HK-2 (cell line): ENCODE measurements at regions not wholly inside any gene's neighbourhood (a gene's known extent, or its start where the extent isn't known, plus 50 kb on each side); places are given as distances from the start of the nearest gene placed in this dataset.

Experiments
- DNase-seq: peaks from one replicate; pipeline ENCODE4 v3.0.0-alpha.2; 2018; ENCODE audit not compliant: unreplicated experiment

DNA sequence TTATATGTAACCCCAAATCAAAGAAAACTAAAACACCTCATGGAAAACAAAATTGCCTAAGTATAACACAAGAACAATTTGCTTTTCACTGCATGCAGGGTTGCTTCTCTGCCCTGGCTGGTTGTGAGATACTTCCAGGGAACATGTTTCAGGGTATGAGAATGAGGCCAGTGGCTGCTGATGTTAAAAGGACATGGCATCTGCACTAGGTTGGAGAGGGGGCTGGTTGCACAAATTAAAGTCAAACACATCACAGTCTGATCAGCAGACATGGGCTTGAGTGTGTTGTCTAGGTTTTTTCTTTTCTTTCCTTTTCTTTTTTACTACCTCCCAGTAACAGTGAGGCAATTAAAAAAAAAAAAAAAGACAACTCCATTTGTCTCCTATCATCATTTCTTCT, 374.9 kb downstream of the MCTP2 start:
- DNase-seq = no peak

DNA sequence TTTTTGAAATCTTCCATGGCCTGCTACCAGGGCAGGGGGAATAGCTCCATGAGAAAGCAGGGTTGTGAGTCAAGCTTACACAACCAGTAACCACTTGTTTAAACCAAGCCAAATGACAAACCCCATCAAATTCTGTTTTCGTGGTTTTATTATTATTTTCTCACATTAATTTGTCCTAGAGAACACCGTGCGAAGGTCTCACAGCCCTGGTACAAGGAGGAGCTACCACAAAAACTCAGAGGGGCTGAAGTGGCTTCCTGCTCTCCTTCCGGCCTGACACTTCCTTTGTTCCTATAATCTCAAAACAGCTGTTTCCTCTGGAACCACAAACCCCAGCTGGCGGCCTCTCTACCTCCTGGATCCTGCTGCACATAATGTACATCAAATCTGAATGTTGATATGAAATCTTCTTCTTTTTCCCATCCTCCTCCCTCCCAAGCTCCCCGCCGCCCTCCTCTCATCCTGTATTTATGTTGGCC, 375.9 kb downstream of the MCTP2 start:
- no peak for DNase-seq

DNA sequence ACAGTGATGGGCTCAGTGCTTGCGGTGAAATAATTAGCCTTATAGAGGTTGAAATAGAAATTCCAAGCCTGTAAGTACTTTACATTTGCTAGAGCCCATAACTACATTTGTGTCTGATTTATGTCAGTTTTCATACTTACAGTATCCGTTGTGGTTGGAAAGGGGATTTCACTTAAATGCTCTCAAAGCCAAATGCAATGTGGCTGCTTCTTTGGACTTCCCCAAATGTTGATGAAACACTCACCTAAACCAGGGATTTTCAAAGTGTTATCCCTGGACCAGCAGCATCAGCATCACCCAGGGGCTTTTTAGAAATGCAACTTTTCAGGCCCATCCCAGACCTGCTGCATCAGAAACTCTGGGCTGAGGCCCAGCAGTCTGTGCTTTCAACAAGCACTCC, 378.7 kb downstream of the MCTP2 start:
- DNase-seq = no peak

DNA sequence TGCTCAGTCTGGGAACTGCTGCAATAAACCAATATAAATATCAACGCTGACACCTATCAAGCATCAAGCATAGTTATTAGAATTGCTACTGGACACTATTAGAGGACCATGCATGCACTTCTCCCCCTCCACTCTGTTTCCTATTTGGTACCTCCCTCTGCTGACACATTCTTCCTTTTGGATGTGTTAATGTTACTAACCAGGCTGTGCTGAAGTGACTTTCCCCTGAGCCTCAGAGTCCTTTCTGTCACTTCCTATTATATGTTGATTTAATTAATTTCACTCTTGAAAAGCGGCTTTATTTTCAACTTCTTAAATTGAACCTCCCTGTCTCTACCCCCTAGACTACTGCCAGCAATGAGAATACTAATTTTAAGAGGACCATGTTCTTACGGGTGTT, 379.1 kb downstream of the MCTP2 start:
- DNase-seq = no peak

DNA sequence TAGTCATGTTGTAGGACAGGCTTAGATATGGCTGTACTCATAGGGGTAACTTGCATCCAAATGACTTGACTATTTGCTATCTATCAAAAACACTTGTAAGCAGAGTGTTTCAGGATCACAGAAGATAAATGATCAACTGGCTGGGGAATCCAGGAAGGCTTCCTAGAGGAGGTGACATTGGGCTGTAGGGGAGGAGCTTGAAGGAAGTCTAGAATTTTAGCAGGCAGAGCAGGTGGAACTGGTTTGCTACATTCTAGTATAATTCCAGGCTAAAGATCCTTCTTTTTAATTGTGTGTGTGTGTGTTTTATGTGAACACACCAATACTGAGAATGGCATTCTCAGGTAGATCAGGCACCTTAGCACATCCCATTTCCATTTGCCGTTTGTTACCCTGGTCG, 380.3 kb downstream of the MCTP2 start:
- DNase-seq = no peak

DNA sequence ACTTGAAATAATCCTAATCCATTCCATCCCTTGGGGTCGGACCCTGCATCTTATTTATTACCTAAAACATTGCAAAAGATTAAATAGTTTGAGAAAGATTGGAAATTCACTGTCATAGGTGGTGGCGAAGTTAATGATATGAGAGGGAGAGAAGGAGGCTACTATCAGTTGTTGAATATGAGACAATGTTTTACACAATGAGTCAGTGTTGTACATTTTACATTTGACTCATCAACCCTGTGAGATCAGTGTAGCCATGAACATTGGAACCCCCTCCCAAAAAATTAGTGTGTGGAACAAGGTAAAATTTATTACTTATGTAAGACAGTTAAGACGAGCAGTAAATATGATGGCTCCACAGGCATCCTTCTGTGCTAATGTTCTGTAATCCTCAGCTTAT, 384.3 kb downstream of the MCTP2 start:
- no peak for DNase-seq

DNA sequence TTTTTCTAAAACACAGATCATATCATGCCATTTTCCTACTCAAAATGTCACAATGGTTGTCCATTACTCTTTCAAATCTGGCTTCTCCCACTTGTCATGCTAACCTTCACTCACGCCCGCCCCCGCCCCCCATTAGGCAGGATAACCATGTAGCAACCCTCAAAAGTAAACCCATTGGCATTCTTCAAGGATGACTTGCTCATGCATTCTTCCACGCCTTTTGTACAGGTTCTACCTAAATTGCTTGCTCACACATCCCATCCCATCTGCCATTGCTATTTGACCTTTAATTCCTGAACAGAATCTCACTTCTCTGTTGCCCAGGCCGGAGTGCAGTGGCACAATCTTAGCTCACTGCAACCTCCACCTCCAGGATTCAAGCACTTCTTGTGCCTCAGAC, 389.3 kb downstream of the MCTP2 start:
- DNase-seq = no peak

DNA sequence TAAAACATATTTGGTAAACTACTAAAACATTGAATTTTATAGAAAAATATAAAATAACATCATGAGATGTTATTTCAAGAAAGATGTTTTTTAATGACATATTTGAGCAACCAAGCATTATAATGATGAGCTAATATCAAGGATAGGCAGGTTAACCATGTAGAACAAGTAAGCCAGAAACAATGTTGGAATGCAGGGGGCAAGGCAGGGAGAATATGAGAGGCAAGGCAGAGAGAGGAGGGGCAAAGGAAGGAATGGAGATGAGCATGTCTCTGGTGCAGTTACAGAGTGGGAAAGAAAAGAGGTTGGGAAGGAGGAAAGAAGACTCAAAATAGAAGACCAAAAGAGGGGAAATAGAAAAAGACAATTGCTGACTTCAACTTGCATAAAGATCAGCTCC, 390.4 kb downstream of the MCTP2 start:
- DNase-seq = no peak

DNA sequence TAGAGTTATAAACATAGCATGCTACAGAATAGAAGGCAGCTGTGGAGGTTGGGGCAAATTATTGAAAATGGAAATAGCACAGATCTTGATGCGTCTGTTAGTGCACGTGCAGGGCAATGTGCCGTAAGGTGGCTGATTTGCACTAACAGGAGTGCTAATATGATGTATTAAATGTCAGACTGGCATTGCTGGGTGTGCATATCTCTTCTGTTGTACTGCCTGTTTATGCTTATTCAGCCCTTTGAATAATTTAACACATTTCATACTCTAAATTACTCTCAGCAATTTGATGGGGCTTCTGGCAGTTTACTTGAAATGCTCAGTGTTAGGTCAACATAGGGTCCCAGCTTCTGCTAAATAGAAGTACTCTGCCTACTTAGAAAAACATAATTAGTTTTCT, 395.6 kb downstream of the MCTP2 start:
- DNase-seq = no peak

DNA sequence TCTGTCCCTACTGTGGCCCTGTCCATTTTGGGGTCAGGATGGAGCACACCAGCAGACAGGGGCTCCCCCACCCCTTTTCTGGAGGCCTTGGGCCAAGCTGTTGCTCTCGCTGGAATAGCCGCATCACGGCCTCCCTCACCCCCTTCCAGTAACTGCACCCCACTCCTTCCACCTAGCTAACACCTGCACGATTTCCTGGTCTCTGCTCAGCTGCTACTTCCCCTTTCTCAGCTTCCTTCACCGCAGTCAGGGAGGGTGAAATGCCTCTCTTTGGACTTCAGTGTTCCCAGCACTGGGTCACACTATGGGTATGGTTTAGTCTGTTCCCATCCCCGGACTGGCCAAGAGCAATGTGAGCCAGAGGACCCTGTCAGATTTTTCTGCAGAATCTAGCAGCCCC, 400.2 kb downstream of the MCTP2 start:
- DNase-seq = no peak

DNA sequence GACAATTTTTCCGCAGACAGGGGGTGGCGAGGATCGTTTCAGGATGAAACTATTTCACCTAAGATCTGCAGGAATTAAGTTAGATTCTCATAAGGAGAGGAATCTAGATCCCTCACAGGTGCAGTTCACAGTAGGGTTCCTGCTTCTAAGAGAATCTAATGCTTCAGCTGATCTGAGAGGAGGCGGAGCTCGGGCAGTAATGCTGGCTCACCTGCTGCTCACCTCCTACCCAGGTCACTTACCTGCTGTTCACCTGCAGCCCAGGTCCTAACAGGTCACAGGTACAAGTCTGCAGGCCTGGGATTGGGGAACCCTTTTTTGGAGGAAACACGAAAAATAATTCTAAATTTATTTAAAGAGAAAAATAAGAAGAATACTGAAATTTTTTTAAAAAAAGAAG, 406.8 kb downstream of the MCTP2 start:
- DNase-seq = no peak

DNA sequence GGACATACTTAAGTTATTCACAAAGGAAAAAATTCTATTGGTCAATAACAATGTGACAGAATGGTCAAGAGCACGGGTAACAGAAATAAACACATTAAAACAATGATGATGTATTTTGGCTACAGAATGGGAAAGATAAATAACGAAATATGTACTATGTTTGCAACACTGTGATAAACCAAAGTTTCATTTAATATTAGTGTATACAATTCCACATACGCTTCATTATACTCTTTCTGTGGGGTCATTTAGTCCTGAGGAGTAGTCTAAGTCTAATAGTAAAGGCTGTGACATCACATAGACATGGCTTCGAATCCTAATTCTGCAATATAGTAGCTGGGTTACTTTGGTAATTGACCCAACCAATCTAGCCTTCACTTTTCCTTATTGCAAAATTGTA, 408.3 kb downstream of the MCTP2 start:
- DNase-seq = no peak

DNA sequence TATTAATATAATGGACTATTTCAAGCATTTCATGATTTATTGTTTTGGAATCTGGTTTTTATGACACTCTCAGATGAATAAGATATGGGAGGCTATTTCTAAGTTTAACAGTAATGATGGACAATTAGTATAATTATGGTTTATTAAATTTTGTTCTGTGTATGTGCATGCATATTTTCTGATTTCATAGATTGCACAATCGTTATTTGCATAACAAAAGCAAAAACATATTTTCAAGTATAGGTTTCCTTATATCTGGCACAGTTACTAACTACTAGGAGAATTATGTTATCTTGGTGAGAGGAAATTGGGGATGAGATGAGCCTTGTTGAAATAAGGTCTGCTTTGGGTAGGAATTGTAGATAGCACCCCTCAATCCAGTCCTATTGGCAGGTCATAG, 413.1 kb downstream of the MCTP2 start:
- DNase-seq = no peak

DNA sequence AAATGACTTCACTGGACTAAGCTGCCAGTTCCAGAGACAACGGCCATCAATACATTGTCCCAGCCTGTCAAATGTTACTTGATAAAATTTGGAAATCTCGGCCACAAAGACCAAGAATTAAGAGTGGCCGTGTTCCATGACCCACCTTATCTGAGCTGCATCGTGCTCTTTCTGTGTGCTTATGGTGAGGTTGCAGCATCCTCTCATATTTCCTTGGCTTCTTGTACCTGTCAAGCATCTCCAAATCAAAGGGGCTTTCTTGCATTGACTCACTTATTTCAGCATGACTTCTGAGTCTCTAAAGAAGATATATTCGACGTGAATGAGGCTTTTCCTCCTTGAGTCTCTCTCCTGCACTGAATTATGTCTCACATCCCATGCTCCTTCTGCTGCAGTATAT, 421.7 kb downstream of the MCTP2 start:
- DNase-seq = no peak

DNA sequence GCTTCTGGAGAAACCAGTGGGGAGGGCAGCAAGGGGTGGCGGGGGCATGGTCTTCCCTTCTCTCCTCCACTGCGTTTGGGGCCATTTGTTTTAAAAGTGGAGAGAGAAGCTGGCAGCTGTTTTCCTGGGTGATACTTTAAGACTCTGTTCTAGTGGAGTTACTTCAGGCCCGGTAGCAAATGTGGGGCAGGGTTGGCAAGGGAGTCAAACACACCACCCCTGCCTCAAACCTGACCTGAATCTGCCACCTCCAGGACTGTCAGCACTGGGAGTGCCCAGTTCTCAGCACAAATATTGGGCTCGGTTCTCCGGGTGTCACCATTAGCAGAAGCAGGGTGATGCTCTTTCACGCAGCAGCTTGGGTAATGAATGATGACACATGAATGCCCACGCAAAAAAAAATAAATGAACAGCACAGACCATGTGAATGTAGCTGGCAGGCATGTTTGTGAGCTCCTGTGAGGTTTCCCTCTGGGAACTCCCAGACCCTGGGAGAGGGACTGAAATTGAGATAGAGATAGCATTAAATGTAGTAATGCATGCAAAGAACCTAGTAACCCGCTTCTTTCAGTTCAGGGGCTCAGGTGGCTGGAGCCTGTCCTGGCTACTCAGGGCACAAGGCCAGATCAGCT, 424.0 kb downstream of the MCTP2 start:
- no peak for DNase-seq

DNA sequence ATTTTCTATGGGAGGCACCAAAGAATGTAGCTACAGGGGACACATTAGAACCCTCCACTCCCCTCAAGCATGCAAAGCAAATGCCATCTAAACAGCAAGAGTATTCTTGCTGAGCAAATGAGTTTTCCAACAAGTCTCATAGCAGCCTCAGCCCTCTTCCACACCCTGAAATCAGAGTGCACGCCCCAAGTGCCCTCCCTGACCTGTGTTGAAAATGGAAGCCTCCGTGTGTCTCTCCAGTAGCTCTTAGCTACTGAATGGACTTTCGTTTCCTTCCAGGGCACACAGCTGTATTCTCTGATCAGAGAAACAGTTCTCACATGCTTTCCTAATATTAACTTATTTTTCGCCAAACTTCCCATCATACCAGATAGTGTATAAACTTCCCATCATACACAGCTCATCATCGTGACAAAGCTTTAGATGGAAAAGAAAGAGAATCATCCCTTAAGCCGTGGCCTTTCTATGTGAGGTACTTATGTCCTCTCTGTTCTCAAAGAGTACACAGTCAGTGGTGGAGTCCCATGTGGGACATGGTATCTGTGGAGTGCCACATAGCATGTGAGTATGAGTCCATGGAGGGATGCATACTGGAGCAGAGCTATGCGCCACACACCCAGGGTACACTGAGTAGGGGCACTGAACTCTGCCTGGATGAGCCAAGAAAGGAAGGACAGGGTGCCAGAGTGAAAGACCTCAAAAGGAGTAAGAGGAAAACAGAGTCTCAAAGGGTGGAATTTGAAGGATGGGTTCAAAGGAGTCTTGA, 434.5 kb downstream of the MCTP2 start:
- no peak for DNase-seq

DNA sequence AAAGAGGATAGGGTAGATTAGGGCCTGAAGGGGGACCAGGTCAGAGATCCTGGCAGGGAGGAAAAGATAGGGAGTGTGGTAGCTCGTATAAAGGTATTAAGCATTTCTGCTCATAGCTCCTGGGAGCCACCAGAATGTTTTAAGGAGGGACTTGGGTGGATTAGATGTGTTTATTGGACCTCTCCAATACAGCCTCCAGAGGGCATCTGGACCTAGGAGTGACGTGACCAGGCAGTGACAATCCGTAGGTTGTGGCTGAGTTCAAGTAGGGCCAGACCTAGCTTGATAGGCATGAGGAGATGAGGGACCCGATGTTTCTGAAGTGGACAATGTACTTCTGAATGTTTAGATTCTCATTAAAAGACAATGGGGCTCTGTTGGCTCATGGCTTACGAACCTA, 435.2 kb downstream of the MCTP2 start:
- no peak for DNase-seq

DNA sequence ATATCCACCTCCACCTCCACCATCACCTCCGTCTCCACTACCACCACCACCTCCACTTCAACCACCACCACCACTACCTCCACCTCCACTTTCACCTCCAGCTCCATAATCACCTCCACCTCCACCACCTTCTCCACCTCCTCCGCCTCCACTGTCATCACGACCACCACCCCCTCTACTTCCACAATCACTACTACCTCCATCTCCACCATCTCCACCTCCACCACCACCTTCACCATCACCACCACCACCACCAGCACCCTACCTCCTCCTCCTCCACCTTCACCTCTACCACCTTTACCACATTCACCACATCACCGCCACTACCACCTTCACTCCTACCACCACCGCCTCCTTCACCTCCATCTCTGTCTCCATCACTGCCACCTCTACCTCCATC, 435.7 kb downstream of the MCTP2 start:
- no peak for DNase-seq

DNA sequence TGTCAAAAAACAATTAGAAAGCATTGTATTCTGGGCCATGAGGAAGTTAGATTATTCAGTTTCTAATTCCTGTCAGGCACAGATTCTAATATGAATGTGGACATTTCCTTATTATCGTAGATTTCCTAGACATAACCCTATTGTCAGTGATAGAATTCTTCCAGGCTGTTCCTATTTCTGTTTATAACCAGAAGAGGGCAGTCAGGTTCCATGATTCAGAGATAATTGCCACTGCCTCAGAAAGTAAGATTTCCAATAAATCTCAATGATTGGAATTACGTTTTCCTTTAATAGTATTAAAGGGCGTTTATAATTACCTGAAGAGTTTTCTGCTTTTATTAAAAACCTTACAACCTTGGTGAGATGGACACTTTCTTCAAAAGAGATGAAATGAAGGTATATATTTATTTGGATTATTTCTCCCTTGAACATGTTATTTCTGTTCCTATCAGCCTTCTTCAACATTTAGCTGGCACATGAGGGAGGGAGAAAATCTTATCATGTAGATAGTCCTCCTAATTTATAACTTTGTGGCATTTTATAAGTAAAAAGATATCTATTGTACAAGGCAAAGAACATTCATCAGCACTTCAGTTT, 439.2 kb downstream of the MCTP2 start:
- no peak for DNase-seq

DNA sequence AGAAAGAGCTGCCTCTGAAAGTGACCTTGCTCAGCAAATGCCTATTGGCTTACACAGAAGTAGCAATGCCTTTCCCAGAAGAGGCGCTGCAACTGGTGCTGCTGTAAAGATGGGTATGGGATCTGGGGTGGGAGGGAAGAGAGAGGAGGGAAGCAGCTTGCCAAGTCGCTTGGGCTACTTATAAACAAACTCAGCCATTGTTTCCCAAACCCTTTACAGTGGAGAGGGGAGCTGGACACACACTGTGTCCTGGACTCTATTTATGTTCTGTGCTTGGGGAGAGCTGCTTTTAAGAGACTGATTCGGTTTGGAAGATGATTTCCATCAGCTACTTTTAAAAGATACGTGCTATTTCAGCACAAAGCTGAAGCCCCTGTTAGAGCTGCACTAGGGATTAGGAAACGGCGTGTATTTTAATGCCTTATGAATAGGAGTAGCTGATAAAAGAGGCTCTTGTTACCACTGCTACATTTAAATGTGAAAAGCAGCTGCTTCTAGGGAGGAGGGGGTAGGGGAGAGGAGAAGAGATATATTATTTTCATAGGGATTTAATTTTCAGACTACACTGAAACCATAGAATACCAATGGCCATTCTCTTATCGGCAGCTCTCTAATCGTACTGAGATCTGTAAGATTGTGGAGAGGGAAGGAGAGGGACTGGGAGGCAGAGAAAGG, 440.6 kb downstream of the MCTP2 start:
- DNase-seq = no peak

DNA sequence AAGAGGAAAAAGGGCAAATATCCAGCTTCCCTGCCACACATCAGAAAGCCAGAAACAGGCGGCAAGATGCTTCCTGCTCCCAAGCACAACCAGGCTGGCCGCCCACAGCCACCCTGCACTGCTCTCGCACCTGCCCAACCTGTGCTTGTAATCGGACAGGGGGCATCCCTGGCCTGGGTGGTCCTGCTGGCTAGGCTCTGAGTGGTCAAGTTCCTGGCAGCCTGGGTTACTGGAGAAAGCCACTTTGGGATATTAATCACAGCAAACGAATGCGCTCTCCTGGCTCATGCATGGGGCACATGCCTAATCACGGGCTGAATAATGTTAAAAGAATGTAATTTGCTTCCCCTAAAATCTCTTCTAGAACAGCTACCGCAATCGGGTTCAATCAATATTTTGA, 442.4 kb downstream of the MCTP2 start:
- DNase-seq = no peak

DNA sequence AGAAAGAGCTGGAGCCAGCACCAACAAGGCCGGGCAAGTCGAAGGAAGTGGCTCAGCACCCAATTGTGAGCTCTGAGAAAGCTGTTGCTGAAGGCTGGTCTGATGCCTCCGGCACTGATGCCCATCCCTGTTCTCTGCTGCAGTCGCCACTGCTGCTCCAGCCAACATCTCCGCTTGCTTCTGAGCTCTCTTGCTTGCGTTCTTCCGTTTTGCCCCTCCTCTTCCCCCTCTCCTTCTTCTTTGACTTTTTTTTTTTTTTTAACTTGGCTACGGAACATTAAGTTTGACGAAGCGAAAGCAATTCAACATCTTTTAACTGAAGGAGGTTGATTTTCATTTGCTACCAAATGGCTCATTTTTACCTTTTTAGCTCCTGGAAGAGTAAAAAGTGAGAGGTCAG, 442.9 kb downstream of the MCTP2 start:
- no peak for DNase-seq
